NCI-H82 (cell line): ENCODE measurements at regions not wholly inside any gene's neighbourhood (a gene's known extent, or its start where the extent isn't known, plus 50 kb on each side); places are given as distances from the start of the nearest gene placed in this dataset.

Experiments
- DNase-seq: peaks from one replicate; lab custom pipeline; 2025; lab: John Stamatoyannopoulos, UW

- no peak for DNase-seq
These were observed 890.5 kb downstream of the JRKL start for GRCh38 chr11:97280347-97280746.

- no peak for DNase-seq
These were observed 900.0 kb downstream of the JRKL start for GRCh38 chr11:97289823-97290222.

- DNase-seq, result no peak
These were observed 900.7 kb downstream of the JRKL start for GRCh38 chr11:97290464-97291041.

- DNase-seq, result no peak
These were observed 906.5 kb downstream of the JRKL start for GRCh38 chr11:97296301-97296700.

GRCh38 chr11:97309291-97309690 lies 919.5 kb downstream of the JRKL start:
- no peak for DNase-seq

- no peak for DNase-seq
These were observed 935.9 kb downstream of the JRKL start for GRCh38 chr11:97325693-97326092.

GRCh38 chr11:97332271-97332670 lies 942.5 kb downstream of the JRKL start:
- peak; percentile 95 for DNase-seq

GRCh38 chr11:97336064-97336463 lies 946.3 kb downstream of the JRKL start:
- no peak for DNase-seq

GRCh38 chr11:97345032-97345431 lies 955.2 kb downstream of the JRKL start:
- DNase-seq, result no peak

GRCh38 chr11:97349201-97349600 lies 959.4 kb downstream of the JRKL start:
- no peak for DNase-seq

GRCh38 chr11:97351939-97352338 lies 962.1 kb downstream of the JRKL start:
- DNase-seq, result no peak

GRCh38 chr11:97354026-97354425 lies 964.2 kb downstream of the JRKL start:
- DNase-seq, result peak; percentile 76

GRCh38 chr11:97354576-97354975 lies 964.8 kb downstream of the JRKL start:
- DNase-seq, result peak; percentile 51

GRCh38 chr11:97355230-97355629 lies 965.4 kb downstream of the JRKL start:
- no peak for DNase-seq

GRCh38 chr11:97356144-97356543 lies 966.3 kb downstream of the JRKL start:
- peak; percentile 81 for DNase-seq

GRCh38 chr11:97359016-97359415 lies 969.2 kb downstream of the JRKL start:
- DNase-seq, result no peak

GRCh38 chr11:97361812-97362378 lies 972.1 kb downstream of the JRKL start:
- no peak for DNase-seq

GRCh38 chr11:97363331-97363730 lies 973.5 kb downstream of the JRKL start:
- no peak for DNase-seq

GRCh38 chr11:97364047-97364446 lies 974.2 kb downstream of the JRKL start:
- DNase-seq, result no peak

GRCh38 chr11:97367406-97368083 lies 977.7 kb downstream of the JRKL start:
- DNase-seq, result no peak

GRCh38 chr11:97389270-97389669 lies 999.5 kb downstream of the JRKL start:
- no peak for DNase-seq

GRCh38 chr11:97398246-97398645 lies 1008.4 kb downstream of the JRKL start:
- DNase-seq, result no peak

- DNase-seq, result no peak
These were observed 1019.3 kb downstream of the JRKL start for GRCh38 chr11:97409141-97409540.

GRCh38 chr11:97414801-97415200 lies 1025.0 kb downstream of the JRKL start:
- no peak for DNase-seq
